Esophagus squamous epithelium (tissue), 5 donors: ENCODE measurements at regions not wholly inside any gene's neighbourhood (a gene's known extent, or its start where the extent isn't known, plus 50 kb on each side); places are given as distances from the start of the nearest gene placed in this dataset.

ENCODE experiments used
- DNase-seq: peaks from one replicate; lab custom pipeline; 2025; lab: John Stamatoyannopoulos, UW
- H3K27ac ChIP-seq, 4 donors: fragments of 200-600 bp; sonication (generic); one replicate each; pipeline ENCODE4 v1.5.1; 2016 to 2019; ENCODE audit warnings: mild to moderate bottlenecking in 1 of 4
- H3K27me3 ChIP-seq, 4 donors: fragments of 200-600 bp; sonication (generic); 1 replicate in 3 of 4; 2 replicates in 1 of 4; pipeline versions ENCODE4 v1.5.1 to v1.6.0; 2017 to 2021; ENCODE audit warnings: antibody characterized with exemption in 1 of 4
- H3K36me3 ChIP-seq, 3 donors: fragments of 200-600 bp; sonication (generic); one replicate each; pipeline ENCODE4 v1.5.1; 2016 to 2019
- H3K4me1 ChIP-seq, 3 donors: fragments of 200-600 bp; sonication (generic); one replicate each; pipeline ENCODE4 v1.5.1; 2017 to 2019
- H3K4me3 ChIP-seq, 4 donors: fragments of 200-600 bp; sonication (generic); 1 replicate in 3 of 4; 2 replicates in 1 of 4; pipeline ENCODE4 v1.5.1; 2016 to 2019; ENCODE audit warnings: mild to moderate bottlenecking in 2 of 4, moderate library complexity in 1 of 4
- H3K9me3 ChIP-seq, 3 donors: fragments of 200-600 bp; sonication (generic); one replicate each; pipeline ENCODE4 v1.5.1; 2016 to 2019
- CTCF ChIP-seq, 6 experiments: fragments of 450-650 bp in 4 of 6; fragments of 200-600 bp in 2 of 6; sonication (generic) in 2 of 6; IDR thresholded peaks; one replicate each; pipeline ENCODE4 v1.5.1; 2016 to 2019; ENCODE audit warnings: antibody characterized with exemption in 6 of 6, mild to moderate bottlenecking in 4 of 6, moderate library complexity in 4 of 6
- POLR2A ChIP-seq, 4 donors: fragments of 450-650 bp; IDR thresholded peaks; one replicate each; pipeline ENCODE4 v1.6.1; 2017; ENCODE audit warnings: antibody characterized with exemption in 4 of 4, mild to moderate bottlenecking in 4 of 4, moderate library complexity in 3 of 4
- WGBS, 2 donors: methylation state at CpG; one replicate each; pipeline ENCODE4 v1.1.5; 2018; 5-methylcytosine and 5-hydroxymethylcytosine counted together
- intact Hi-C: fragments of 100-400 bp; cut with DNase I; formaldehyde crosslinking; loops from one replicate; pipeline ENCODE4 v1.15.0; 2022
- donor health status: DM: yes; HTN: yes; CAD: no.

DNA sequence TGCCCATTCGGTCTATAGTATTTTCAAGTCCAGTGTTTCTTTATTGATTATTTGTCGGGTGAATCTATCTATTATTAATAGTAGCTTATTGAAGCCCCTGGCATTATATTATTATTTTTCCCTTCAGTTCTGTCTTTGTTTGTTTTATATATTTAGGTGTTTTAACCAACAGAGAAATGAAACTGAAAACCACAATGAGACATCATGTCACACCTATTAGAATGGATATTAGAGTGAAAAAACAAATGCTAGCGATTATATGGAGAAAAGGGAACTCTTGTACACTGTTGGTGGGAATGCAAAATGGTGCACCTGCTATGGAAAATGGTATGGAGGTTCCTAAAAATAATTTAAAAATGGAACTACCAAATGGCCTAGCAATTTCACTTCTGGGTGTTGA is 272.5 kb downstream of the ADAM29 start:
- Histone ChIP-seq H3K27ac (no peak overlapping the region), H3K4me3 (no peak overlapping the region), H3K4me1 (no peaks in the 10 kb centered on the region), H3K27me3 (no peaks in the 10 kb centered on the region), H3K9me3 (no peaks in the 10 kb centered on the region), H3K36me3 (no peaks in the 10 kb centered on the region)
- intact Hi-C loops: no loop called here
- 55% methylated on average over 3 of the region's 3 CpGs for WGBS, 2 donors
- no peak for DNase-seq
- TF ChIP-seq POLR2A (IDR thresholded peaks at IDR 0.05) (no peak), CTCF (IDR thresholded peaks at IDR 0.05) (no peak)

DNA sequence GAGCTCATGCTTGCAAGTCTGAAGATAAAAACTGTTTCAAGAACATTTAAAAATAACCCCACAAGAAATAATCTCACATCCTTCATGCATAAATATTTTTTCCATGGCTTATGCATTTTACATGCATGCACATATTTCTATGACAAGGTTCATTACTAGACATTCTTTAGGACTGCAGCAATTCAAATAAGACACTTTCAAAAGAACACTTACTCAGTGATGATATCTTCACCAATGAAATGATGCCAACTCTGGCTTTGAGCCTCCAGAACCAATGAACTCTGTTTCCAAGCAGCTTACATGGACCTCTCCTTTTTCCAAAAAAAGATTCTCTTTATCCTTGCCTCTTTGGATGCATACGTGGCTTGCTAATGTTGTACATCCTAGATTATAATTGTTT is 279.9 kb downstream of the ADAM29 start:
- Histone ChIP-seq H3K27ac (no peak overlapping the region), H3K4me3 (no peak overlapping the region), H3K27me3 (no peaks in the 10 kb centered on the region), H3K36me3 (no peaks in the 10 kb centered on the region), H3K9me3 (no peaks in the 10 kb centered on the region), H3K4me1 (no peaks in the 10 kb centered on the region)
- WGBS, 2 donors: 60 to 73% methylated on average over 1 of the region's 1 CpG
- TF ChIP-seq POLR2A (IDR thresholded peaks at IDR 0.05): no peak
- DNase-seq: no peak
- intact Hi-C loops: no loop called here

- no peak for TF ChIP-seq CTCF (IDR thresholded peaks at IDR 0.05)
- WGBS, 2 donors: 82 to 85% methylated on average over 8 of the region's 8 CpGs
- Histone ChIP-seq H3K36me3 (no peaks in the 10 kb centered on the region), H3K27me3 (no peaks in the 10 kb centered on the region), H3K27ac (no peak overlapping the region), H3K9me3 (peaks cover 0 to 36% (median 12%) of the 10 kb centered on the region in 3 donors), H3K4me1 (no peaks in the 10 kb centered on the region), H3K4me3 (no peak overlapping the region)
- intact Hi-C loops: no loop called here
- no peak for DNase-seq
These were observed 297.1 kb downstream of the ADAM29 start for GRCh38 chr4:175215208-175215607.

- no peaks in the 10 kb centered on the region for H3K27me3 ChIP-seq
- no peak for DNase-seq
- H3K4me3 ChIP-seq: no peak overlapping the region
- TF ChIP-seq CTCF (IDR thresholded peaks at IDR 0.05) (no peak), POLR2A (IDR thresholded peaks at IDR 0.05) (no peak)
- no peaks in the 10 kb centered on the region for H3K4me1 ChIP-seq
- intact Hi-C loops: no loop called here
- 57 to 80% methylated on average over 1 of the region's 1 CpG for WGBS, 2 donors
- H3K27ac ChIP-seq: no peak overlapping the region
- no peaks in the 10 kb centered on the region for H3K36me3 ChIP-seq
- peaks cover 0 to 36% (median 12%) of the 10 kb centered on the region in 3 donors for H3K9me3 ChIP-seq
These were observed 297.5 kb downstream of the ADAM29 start for GRCh38 chr4:175215657-175216056.

DNA sequence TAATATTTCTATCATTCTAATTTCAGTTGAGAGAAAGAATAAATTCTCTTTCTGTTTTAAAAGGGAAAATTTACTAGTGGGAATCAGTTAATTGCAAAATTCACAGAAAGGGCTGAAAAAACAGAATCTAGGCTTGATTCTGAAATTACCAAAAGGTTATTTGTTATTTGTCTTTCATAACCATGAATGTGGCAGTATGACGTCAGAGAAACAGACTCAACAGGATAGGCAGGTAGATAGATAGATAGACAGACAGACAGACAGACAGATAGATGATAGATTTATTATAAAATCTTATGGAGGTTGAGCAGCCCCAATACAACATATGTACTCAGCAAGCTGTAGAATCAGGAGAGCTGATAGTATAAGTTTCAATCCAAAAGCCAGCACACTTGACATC is 311.0 kb downstream of the ADAM29 start:
- Histone ChIP-seq H3K9me3 (no peaks in the 10 kb centered on the region), H3K27ac (no peak overlapping the region), H3K27me3 (no peaks in the 10 kb centered on the region), H3K4me1 (no peaks in the 10 kb centered on the region), H3K36me3 (no peaks in the 10 kb centered on the region), H3K4me3 (no peak overlapping the region)
- intact Hi-C loops: no loop called here
- WGBS, 2 donors: 50 to 60% methylated on average over 1 of the region's 1 CpG
- no peak for DNase-seq
- TF ChIP-seq POLR2A (IDR thresholded peaks at IDR 0.05) (no peak), CTCF (IDR thresholded peaks at IDR 0.05) (no peak)

DNA sequence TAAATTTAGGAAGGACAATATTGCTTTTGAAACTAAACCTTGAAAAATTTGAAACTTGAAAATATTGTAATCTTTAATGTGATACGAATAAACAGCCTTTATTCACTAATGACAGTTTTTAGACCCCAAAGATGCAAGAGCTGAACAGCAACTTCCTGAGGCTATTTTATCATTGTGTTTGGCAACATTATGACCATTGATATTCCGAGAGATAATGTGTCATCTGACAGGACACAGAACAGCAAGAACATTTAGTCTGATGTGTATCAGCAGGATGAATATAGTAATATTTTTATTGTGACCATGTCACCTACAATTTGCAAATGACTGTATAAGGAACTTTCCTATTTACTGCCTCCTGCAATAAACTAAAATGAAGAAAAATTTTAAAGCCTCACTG is 316.0 kb downstream of the ADAM29 start:
- H3K36me3 ChIP-seq: no peaks in the 10 kb centered on the region
- no peak overlapping the region for H3K4me3 ChIP-seq
- no peaks in the 10 kb centered on the region for H3K27me3 ChIP-seq
- no peaks in the 10 kb centered on the region for H3K9me3 ChIP-seq
- WGBS, 2 donors: 68 to 78% methylated on average over 2 of the region's 2 CpGs
- H3K27ac ChIP-seq: no peak overlapping the region
- intact Hi-C loops: no loop called here
- DNase-seq: no peak
- no peaks in the 10 kb centered on the region for H3K4me1 ChIP-seq
- no peak for TF ChIP-seq POLR2A (IDR thresholded peaks at IDR 0.05)
- TF ChIP-seq CTCF (IDR thresholded peaks at IDR 0.05): no peak
